ENCODE measurements at regions not wholly inside any gene's neighbourhood (a gene's known extent, or its start where the extent isn't known, plus 50 kb on each side); places are given as distances from the start of the nearest gene placed in this dataset.

DNA sequence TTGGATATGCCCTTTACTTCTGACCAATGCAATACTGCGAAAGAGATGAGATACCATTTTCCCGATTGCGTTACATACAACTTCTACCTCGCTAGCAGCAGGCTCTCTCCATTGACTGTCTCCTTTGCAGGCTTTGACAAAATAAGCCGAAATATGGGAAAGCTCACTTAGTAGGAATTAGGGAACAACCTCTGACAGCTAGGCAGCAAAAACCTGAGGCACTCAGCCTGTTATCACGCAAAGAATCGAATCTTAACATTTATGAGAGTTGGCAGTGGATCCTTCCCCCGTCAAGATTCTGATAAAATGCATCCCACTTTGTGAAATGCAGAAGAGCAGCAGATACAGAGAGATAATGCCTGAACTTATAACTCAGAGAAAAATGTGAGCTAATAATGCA is 1379.5 kb upstream of the PCDH9 start:
- no peaks in the 10 kb centered on the region for H3K27me3 ChIP-seq (ENCODE audit: control insufficient read depth, low read length)
- no peaks in the 10 kb centered on the region for H3K9me3 ChIP-seq (ENCODE audit: control insufficient read depth, insufficient read depth, low read length)
- H3F3A ChIP-seq (ENCODE audit: control insufficient read depth, insufficient read depth), result no peaks in the 10 kb centered on the region
- H3K27ac ChIP-seq (ENCODE audit: low read depth, low read length), result no peak overlapping the region
- H3K4me2 ChIP-seq (ENCODE audit: low read length), result no peak overlapping the region
- no peaks in the 10 kb centered on the region for H3K4me1 ChIP-seq (ENCODE audit: control insufficient read depth, low read length)
- no peak for TF ChIP-seq EZH2phosphoT487 (IDR thresholded peaks at IDR 0.05; ENCODE audit: borderline replicate concordance, low read length)
- no peak for TF ChIP-seq CTCF (IDR thresholded peaks at IDR 0.05; ENCODE audit: low read depth, low read length, poor library complexity, severe bottlenecking)
- H3K4me3 ChIP-seq (ENCODE audit: low read length), result no peak overlapping the region
- H4K20me1 ChIP-seq (ENCODE audit: control insufficient read depth, insufficient read depth, low read depth, low read length), result no peaks in the 10 kb centered on the region
- H3K36me3 ChIP-seq (ENCODE audit: control insufficient read depth, low read length), result no peaks in the 10 kb centered on the region
- no peaks in the 10 kb centered on the region for H3K9me2 ChIP-seq (replicated peaks; ENCODE audit: control insufficient read depth, low read length)
- H3K79me2 ChIP-seq (ENCODE audit: control insufficient read depth, low read length), result no peaks in the 10 kb centered on the region

- Histone ChIP-seq H3K4me1 (ENCODE audit: control insufficient read depth, low read length) (no peaks in the 10 kb centered on the region), H3K4me3 (ENCODE audit: low read length) (no peak overlapping the region), H3K79me2 (ENCODE audit: control insufficient read depth, low read length) (no peaks in the 10 kb centered on the region), H3K9me2 (replicated peaks; ENCODE audit: control insufficient read depth, low read length) (no peaks in the 10 kb centered on the region), H3K9me3 (ENCODE audit: control insufficient read depth, insufficient read depth, low read length) (no peaks in the 10 kb centered on the region), H4K20me1 (ENCODE audit: control insufficient read depth, insufficient read depth, low read depth, low read length) (no peaks in the 10 kb centered on the region), H3K27ac (ENCODE audit: low read depth, low read length) (no peak overlapping the region), H3K36me3 (ENCODE audit: control insufficient read depth, low read length) (no peaks in the 10 kb centered on the region), H3F3A (ENCODE audit: control insufficient read depth, insufficient read depth) (no peaks in the 10 kb centered on the region), H3K4me2 (ENCODE audit: low read length) (no peak overlapping the region), H3K27me3 (ENCODE audit: control insufficient read depth, low read length) (no peaks in the 10 kb centered on the region)
- TF ChIP-seq CTCF (IDR thresholded peaks at IDR 0.05; ENCODE audit: low read depth, low read length, poor library complexity, severe bottlenecking) (no peak), EZH2phosphoT487 (IDR thresholded peaks at IDR 0.05; ENCODE audit: borderline replicate concordance, low read length) (no peak)
Measured at GRCh38 chr13:68608147-68608546, 1378.0 kb upstream of the PCDH9 start.

GRCh38 chr13:68597641-68598040 is 1367.5 kb upstream of the PCDH9 start:
- H3K4me2 ChIP-seq (ENCODE audit: low read length), result no peak overlapping the region
- H3K36me3 ChIP-seq (ENCODE audit: control insufficient read depth, low read length), result no peaks in the 10 kb centered on the region
- TF ChIP-seq EZH2phosphoT487 (IDR thresholded peaks at IDR 0.05; ENCODE audit: borderline replicate concordance, low read length), result no peak
- no peak for TF ChIP-seq CTCF (IDR thresholded peaks at IDR 0.05; ENCODE audit: low read depth, low read length, poor library complexity, severe bottlenecking)
- H3K4me1 ChIP-seq (ENCODE audit: control insufficient read depth, low read length), result no peaks in the 10 kb centered on the region
- H3K9me2 ChIP-seq (replicated peaks; ENCODE audit: control insufficient read depth, low read length), result no peaks in the 10 kb centered on the region
- no peaks in the 10 kb centered on the region for H3K27me3 ChIP-seq (ENCODE audit: control insufficient read depth, low read length)
- no peaks in the 10 kb centered on the region for H3K9me3 ChIP-seq (ENCODE audit: control insufficient read depth, insufficient read depth, low read length)
- H4K20me1 ChIP-seq (ENCODE audit: control insufficient read depth, insufficient read depth, low read depth, low read length), result no peaks in the 10 kb centered on the region
- no peaks in the 10 kb centered on the region for H3K79me2 ChIP-seq (ENCODE audit: control insufficient read depth, low read length)
- no peak overlapping the region for H3K27ac ChIP-seq (ENCODE audit: low read depth, low read length)
- H3F3A ChIP-seq (ENCODE audit: control insufficient read depth, insufficient read depth), result no peaks in the 10 kb centered on the region
- no peak overlapping the region for H3K4me3 ChIP-seq (ENCODE audit: low read length)

GRCh38 chr13:68588623-68589022 is 1358.5 kb upstream of the PCDH9 start:
- Histone ChIP-seq H3K27ac (ENCODE audit: low read depth, low read length) (no peak overlapping the region), H3F3A (ENCODE audit: control insufficient read depth, insufficient read depth) (no peaks in the 10 kb centered on the region), H3K4me1 (ENCODE audit: control insufficient read depth, low read length) (peaks cover 10% of the 10 kb centered on the region), H3K4me3 (ENCODE audit: low read length) (0 out of 2 replicates have a peak overlapping the region, but pooled peaks have one; percentile 11), H3K36me3 (ENCODE audit: control insufficient read depth, low read length) (no peaks in the 10 kb centered on the region), H3K27me3 (ENCODE audit: control insufficient read depth, low read length) (no peaks in the 10 kb centered on the region), H4K20me1 (ENCODE audit: control insufficient read depth, insufficient read depth, low read depth, low read length) (no peaks in the 10 kb centered on the region), H3K9me3 (ENCODE audit: control insufficient read depth, insufficient read depth, low read length) (no peaks in the 10 kb centered on the region), H3K79me2 (ENCODE audit: control insufficient read depth, low read length) (no peaks in the 10 kb centered on the region), H3K9me2 (replicated peaks; ENCODE audit: control insufficient read depth, low read length) (no peaks in the 10 kb centered on the region), H3K4me2 (ENCODE audit: low read length) (peak overlapping the region; percentile 10)
- no peak for TF ChIP-seq EZH2phosphoT487 (IDR thresholded peaks at IDR 0.05; ENCODE audit: borderline replicate concordance, low read length)
- no peak for TF ChIP-seq CTCF (IDR thresholded peaks at IDR 0.05; ENCODE audit: low read depth, low read length, poor library complexity, severe bottlenecking)

All from DOHH2 (cell line).